B cell (primary cell): ENCODE measurements at regions not wholly inside any gene's neighbourhood (a gene's known extent, or its start where the extent isn't known, plus 50 kb on each side); places are given as distances from the start of the nearest gene placed in this dataset.

Source experiments
- CTCF ChIP-seq: fragments of 200-600 bp; IDR thresholded peaks from one replicate; pipeline ENCODE4 v1.8.0; 2022; ENCODE audit warnings: antibody characterized with exemption, mild to moderate bottlenecking
- EZH2 ChIP-seq: IDR thresholded peaks from 2 replicates; pipeline ENCODE4 v1.6.1; 2012; ENCODE audit warnings: borderline replicate concordance, low read depth, mild to moderate bottlenecking, moderate library complexity, low read length; ENCODE audit not compliant: insufficient read depth, poor library complexity, severe bottlenecking

- TF ChIP-seq CTCF (no peak), EZH2 (no peak)
Measured at GRCh38 chr20:24766826-24767622, 182.0 kb upstream of the CST7 start.
